ENCODE measurements at regions not wholly inside any gene's neighbourhood (a gene's known extent, or its start where the extent isn't known, plus 50 kb on each side); places are given as distances from the start of the nearest gene placed in this dataset.
"Not testable (repeated sequence)": the region's sequence is repeated elsewhere in the genome, so short reads cannot be mapped to it uniquely, and the experiment has no call there.

- DNase-seq (ENCODE audit: extremely low read depth in 1 of 11, low read depth in 9 of 11, low spot score in 4 of 11), result no peak
Observed at GRCh38 chr2:120538691-120539423, 192.9 kb downstream of the INHBB start.

- DNase-seq (ENCODE audit: extremely low read depth in 1 of 11, low read depth in 9 of 11, low spot score in 4 of 11), result no peak
Observed at GRCh38 chr2:120539424-120539936, 193.5 kb downstream of the INHBB start.

- DNase-seq (ENCODE audit: extremely low read depth in 1 of 11, low read depth in 9 of 11, low spot score in 4 of 11), result no peak
Observed at GRCh38 chr2:120539937-120540718, 194.2 kb downstream of the INHBB start.

GRCh38 chr2:120540719-120541552 is 194.7 kb upstream of the GLI2 start:
- DNase-seq (ENCODE audit: extremely low read depth in 1 of 11, low read depth in 9 of 11, low spot score in 4 of 11), result no peak

GRCh38 chr2:120541553-120541932 is 194.1 kb upstream of the GLI2 start:
- no peak for DNase-seq (ENCODE audit: extremely low read depth in 1 of 11, low read depth in 9 of 11, low spot score in 4 of 11)

GRCh38 chr2:120541972-120542670 is 193.5 kb upstream of the GLI2 start:
- DNase-seq (ENCODE audit: extremely low read depth in 1 of 11, low read depth in 9 of 11, low spot score in 4 of 11), result no peak

- no peak for DNase-seq (ENCODE audit: extremely low read depth in 1 of 11, low read depth in 9 of 11, low spot score in 4 of 11)
Observed at GRCh38 chr2:120542911-120543527, 192.6 kb upstream of the GLI2 start.

GRCh38 chr2:120543899-120544298 is 191.8 kb upstream of the GLI2 start:
- DNase-seq (ENCODE audit: extremely low read depth in 1 of 11, low read depth in 9 of 11, low spot score in 4 of 11), result no peak

- DNase-seq (ENCODE audit: extremely low read depth in 1 of 11, low read depth in 9 of 11, low spot score in 4 of 11), result no peak
Observed at GRCh38 chr2:120544522-120544921, 191.1 kb upstream of the GLI2 start.

- not testable (repeated sequence) for DNase-seq (ENCODE audit: extremely low read depth in 1 of 11, low read depth in 9 of 11, low spot score in 4 of 11)
Observed at GRCh38 chr2:120545007-120545406, 190.7 kb upstream of the GLI2 start.

- no peak for DNase-seq (ENCODE audit: extremely low read depth in 1 of 11, low read depth in 9 of 11, low spot score in 4 of 11)
Observed at GRCh38 chr2:120545521-120546047, 190.1 kb upstream of the GLI2 start.

GRCh38 chr2:120546048-120546864 is 189.4 kb upstream of the GLI2 start:
- peak in 2 of 11 donors; percentile 26 to 43 for DNase-seq (ENCODE audit: extremely low read depth in 1 of 11, low read depth in 9 of 11, low spot score in 4 of 11)

GRCh38 chr2:120546865-120547390 is 188.7 kb upstream of the GLI2 start:
- DNase-seq (ENCODE audit: extremely low read depth in 1 of 11, low read depth in 9 of 11, low spot score in 4 of 11), result no peak

GRCh38 chr2:120547662-120548061 is 188.0 kb upstream of the GLI2 start:
- DNase-seq (ENCODE audit: extremely low read depth in 1 of 11, low read depth in 9 of 11, low spot score in 4 of 11), result no peak

GRCh38 chr2:120548627-120549608 is 186.8 kb upstream of the GLI2 start:
- no peak for DNase-seq (ENCODE audit: extremely low read depth in 1 of 11, low read depth in 9 of 11, low spot score in 4 of 11)

GRCh38 chr2:120549841-120550240 is 185.8 kb upstream of the GLI2 start:
- DNase-seq (ENCODE audit: extremely low read depth in 1 of 11, low read depth in 9 of 11, low spot score in 4 of 11), result no peak
